Suprapubic skin (tissue), 4 donors: ENCODE measurements at regions not wholly inside any gene's neighbourhood (a gene's known extent, or its start where the extent isn't known, plus 50 kb on each side); places are given as distances from the start of the nearest gene placed in this dataset.

Experiments used
- EP300 ChIP-seq: sonication (generic); formaldehyde crosslinking; IDR thresholded peaks from one replicate; pipeline ENCODE4 v1.6.1; 2017; ENCODE audit warnings: antibody characterized with exemption
- POLR2A ChIP-seq, 2 donors: fragments of 450-650 bp; IDR thresholded peaks; one replicate each; pipeline ENCODE4 v1.6.1; 2017; ENCODE audit warnings: antibody characterized with exemption in 2 of 2, mild to moderate bottlenecking in 2 of 2, moderate library complexity in 2 of 2
- POLR2AphosphoS5 ChIP-seq, 3 donors: sonication (generic); formaldehyde crosslinking; IDR thresholded peaks; one replicate each; pipeline ENCODE4 v1.6.1; 2017; ENCODE audit warnings: antibody characterized with exemption in 3 of 3
- TF ChIP-seq, protein P1 (sequence below), 2 donors: fragments of 200-600 bp in 1 of 2; fragments of 450-650 bp in 1 of 2; sonication (generic) in 1 of 2; IDR thresholded peaks; one replicate each; pipeline ENCODE4 v1.5.1; 2016 to 2019; ENCODE audit warnings: antibody characterized with exemption in 2 of 2, mild to moderate bottlenecking in 1 of 2, moderate library complexity in 1 of 2

DNA sequence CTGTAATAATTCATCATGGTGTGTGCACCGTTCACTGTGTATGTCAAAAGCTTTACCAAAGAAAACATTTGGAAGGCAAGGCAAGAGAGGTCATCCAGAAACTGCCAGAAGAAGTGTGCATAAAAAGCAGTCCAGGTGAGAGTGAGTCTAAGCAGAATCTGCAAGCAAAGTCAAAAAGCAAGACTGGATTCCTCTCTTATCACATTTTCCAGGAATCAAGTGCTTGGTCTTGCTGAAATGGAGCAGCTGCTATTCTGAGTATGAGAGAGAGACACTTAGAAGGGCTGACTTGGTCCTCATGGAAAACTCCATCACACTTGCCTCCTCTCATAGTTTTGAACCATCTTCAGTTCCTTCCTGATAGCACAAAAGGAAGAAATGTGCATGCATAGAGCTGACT lies 231.3 kb downstream of the ANAPC1 start:
- TF ChIP-seq, protein P1, sequence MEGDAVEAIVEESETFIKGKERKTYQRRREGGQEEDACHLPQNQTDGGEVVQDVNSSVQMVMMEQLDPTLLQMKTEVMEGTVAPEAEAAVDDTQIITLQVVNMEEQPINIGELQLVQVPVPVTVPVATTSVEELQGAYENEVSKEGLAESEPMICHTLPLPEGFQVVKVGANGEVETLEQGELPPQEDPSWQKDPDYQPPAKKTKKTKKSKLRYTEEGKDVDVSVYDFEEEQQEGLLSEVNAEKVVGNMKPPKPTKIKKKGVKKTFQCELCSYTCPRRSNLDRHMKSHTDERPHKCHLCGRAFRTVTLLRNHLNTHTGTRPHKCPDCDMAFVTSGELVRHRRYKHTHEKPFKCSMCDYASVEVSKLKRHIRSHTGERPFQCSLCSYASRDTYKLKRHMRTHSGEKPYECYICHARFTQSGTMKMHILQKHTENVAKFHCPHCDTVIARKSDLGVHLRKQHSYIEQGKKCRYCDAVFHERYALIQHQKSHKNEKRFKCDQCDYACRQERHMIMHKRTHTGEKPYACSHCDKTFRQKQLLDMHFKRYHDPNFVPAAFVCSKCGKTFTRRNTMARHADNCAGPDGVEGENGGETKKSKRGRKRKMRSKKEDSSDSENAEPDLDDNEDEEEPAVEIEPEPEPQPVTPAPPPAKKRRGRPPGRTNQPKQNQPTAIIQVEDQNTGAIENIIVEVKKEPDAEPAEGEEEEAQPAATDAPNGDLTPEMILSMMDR (IDR thresholded peaks at IDR 0.05), result no peak
- no peak for TF ChIP-seq POLR2AphosphoS5 (IDR thresholded peaks at IDR 0.05)
- no peak for TF ChIP-seq POLR2A (IDR thresholded peaks at IDR 0.05)
- no peak for TF ChIP-seq EP300
